Stimulated activated naive CD8-positive, alpha-beta T cell treated with anti-CD3 and anti-CD28 coated beads, Interleukin-15, amount 100 ng/mL, for 72 hours (primary cell): ENCODE measurements at regions not wholly inside any gene's neighbourhood (a gene's known extent, or its start where the extent isn't known, plus 50 kb on each side); places are given as distances from the start of the nearest gene placed in this dataset.
A peak's percentile ranks its signal among the peaks of the same experiment; 100 is the strongest.

Experiments used
- ATAC-seq: fragments of 150-1000 bp; cut with Tn5 transposase; 2 replicates; pipeline ENCODE4 v1.10.0; 2021; ENCODE audit warnings: mild to moderate bottlenecking, moderate library complexity
- DNase-seq, 2 donors: peaks; one replicate each; pipeline ENCODE4 v3.0.0; 2021 to 2022
- H3K27ac Mint-ChIP-seq, 2 donors: one replicate each; pipeline ENCODE4 v1.8.0; 2022; ENCODE audit warnings: mild to moderate bottlenecking in 2 of 2, mixed read lengths in 2 of 2, moderate library complexity in 2 of 2
- H3K27me3 Mint-ChIP-seq: one replicate; pipeline ENCODE4 v1.8.0; 2022; ENCODE audit warnings: mixed read lengths
- H3K4me1 Mint-ChIP-seq: one replicate; pipeline ENCODE4 v1.8.0; 2022; ENCODE audit warnings: mild to moderate bottlenecking, mixed read lengths
- H3K4me3 Mint-ChIP-seq, 2 donors: one replicate each; pipeline ENCODE4 v1.8.0; 2022; ENCODE audit warnings: mild to moderate bottlenecking in 2 of 2, mixed read lengths in 2 of 2, moderate library complexity in 1 of 2
- H3K9me3 Mint-ChIP-seq, 2 donors: one replicate each; pipeline ENCODE4 v1.8.0; 2022; ENCODE audit warnings: mixed read lengths in 2 of 2

DNA sequence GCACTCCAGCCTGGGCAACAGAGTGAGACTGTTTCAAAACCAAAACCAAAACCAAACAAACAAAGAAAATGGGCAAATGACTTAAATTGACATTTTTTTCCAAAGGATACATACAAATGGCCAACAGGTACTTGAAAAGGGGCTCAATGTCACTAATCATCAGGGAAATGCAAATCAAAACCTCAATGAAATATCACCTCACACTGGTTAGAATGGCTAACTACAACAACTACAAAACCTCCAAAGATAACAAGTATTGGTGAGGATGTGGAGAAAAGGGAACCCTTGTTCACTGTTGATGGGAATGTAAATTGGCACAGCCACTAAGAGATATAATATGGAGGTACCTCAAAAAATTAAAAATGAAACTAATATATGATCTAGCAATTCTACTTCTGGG, 213.2 kb upstream of the HS6ST1 start:
- Mint-ChIP-seq H3K27ac (no peak overlapping the region), H3K9me3 (no peaks in the 10 kb centered on the region), H3K27me3 (peaks cover 5% of the 10 kb centered on the region), H3K4me1 (peaks cover 6% of the 10 kb centered on the region), H3K4me3 (no peak overlapping the region)
- DNase-seq (no peak), ATAC-seq (no peak)

DNA sequence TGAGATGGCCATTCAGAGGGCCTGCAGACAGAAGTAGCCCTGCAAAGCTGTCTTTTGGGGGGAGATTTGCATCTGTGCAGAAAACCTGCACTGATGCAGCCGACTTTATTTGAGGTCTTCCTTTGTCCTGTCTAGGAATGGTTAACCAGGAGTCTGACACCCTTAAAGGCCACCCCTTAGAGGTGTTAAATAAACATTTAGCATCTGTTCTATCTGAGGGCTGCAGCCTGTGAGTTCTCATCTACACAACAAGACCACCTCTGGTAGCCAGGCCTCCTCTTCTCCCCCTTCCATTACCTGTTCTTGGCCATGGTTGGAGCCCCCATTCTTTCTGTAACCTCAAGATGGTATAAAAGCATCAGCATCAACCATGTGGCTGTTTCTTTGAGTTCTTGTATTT, 214.4 kb upstream of the HS6ST1 start:
- H3K9me3 Mint-ChIP-seq: no peaks in the 10 kb centered on the region
- peaks cover 10% of the 10 kb centered on the region for H3K27me3 Mint-ChIP-seq
- ATAC-seq (no peak), DNase-seq (no peak)
- no peak overlapping the region for H3K27ac Mint-ChIP-seq
- H3K4me1 Mint-ChIP-seq: peaks cover 13% of the 10 kb centered on the region
- H3K4me3 Mint-ChIP-seq: no peak overlapping the region

DNA sequence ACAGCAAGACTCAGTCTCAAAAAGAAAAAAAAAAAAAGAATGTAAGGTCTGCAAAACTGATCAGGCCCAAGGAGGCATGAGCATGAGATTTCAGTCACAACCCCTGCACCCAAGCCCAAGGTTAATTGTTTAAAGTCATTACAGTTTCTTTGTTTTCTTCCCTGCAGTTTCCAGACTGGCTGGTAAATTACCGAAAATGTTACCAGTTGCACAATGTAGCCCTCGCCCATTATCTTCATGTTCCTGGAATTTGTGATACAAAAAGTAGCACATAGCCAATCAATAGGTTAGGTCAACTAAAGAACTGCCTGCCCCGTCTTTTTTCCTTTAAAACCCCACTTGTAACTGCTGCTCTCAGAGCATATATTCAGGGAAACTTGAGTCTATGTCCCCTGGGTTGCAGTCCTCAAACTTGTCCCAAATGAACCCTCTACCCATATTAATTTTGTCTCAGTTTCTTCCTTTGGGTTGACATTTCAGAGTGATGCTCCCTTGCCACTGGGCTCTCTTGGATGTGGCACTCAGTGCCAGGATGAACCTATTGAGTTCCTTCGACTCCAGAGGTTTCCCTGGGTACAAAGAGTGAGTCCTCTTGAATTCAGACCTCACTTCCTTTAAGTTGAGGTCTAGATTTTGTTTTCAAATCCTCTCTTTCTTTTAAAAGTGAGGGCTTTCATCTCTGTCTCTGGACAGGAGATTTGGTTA, 216.2 kb upstream of the HS6ST1 start:
- ATAC-seq: no peak
- Mint-ChIP-seq H3K27ac (peak overlapping the region in 1 of 2 donors; percentile 72), H3K4me3 (no peak overlapping the region), H3K27me3 (peaks cover 10% of the 10 kb centered on the region), H3K9me3 (no peaks in the 10 kb centered on the region), H3K4me1 (peaks cover 13% of the 10 kb centered on the region)
- no peak for DNase-seq

DNA sequence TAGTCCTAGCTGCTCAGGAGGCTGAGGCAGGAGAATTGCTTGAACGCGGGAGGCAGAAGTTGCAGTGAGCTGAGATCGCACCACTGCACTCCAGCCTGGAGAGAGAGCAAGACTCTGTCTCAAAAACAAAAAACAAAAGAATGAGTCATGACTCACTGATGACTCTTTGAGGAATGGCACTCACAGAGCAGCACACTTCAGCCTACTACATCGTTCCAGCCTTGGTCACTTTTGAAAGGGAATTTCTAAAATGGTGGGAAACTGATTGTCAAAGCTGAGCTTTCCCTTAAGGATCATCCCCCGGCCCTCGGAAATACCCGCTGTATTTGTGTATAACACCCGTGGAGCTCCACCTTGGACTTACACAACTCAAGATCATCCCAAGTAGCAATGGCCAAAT, 217.3 kb upstream of the HS6ST1 start:
- Mint-ChIP-seq H3K4me1 (peaks cover 9% of the 10 kb centered on the region), H3K4me3 (no peak overlapping the region), H3K9me3 (no peaks in the 10 kb centered on the region), H3K27me3 (peaks cover 10% of the 10 kb centered on the region), H3K27ac (no peak overlapping the region)
- ATAC-seq: no peak
- DNase-seq: no peak

DNA sequence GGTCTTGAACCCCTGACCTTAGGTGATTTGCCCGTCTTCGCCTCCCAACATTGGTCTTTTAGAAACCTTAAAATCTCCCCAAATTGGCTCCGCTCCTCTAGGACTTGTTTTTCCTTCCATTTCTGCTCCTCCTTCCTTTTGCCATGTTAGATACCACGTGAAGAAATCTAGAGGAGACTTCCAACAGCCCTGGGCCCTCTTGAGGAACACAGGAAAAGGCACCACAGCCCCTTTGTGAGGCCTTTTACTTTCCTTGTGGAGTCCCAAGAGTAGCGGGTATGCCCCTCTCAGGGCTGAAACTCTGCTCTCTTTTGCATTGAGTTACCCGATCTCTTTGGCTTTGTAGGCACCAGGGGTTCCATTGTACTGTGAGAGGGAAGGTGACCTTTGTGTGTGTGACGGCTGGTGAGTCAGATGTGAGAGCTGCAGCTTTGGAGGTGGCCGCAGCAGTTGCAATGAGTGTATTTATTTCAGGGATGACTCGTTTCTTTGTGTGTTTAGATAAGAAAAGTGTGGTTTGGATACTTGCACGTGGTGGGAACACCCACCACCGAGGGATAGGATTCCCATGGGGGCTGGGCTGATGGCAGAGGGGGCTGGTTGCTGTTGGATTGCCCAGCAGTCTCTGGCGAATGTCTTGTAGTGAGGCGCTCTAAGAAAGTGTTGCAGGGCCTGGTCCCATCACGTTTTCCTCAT, 218.4 kb upstream of the HS6ST1 start:
- Mint-ChIP-seq H3K27me3 (peaks cover 10% of the 10 kb centered on the region), H3K9me3 (no peaks in the 10 kb centered on the region), H3K27ac (no peak overlapping the region), H3K4me1 (peaks cover 8% of the 10 kb centered on the region), H3K4me3 (no peak overlapping the region)
- peak in 1 of 2 donors; percentile 20 for DNase-seq
- ATAC-seq: peak; percentile 81

DNA sequence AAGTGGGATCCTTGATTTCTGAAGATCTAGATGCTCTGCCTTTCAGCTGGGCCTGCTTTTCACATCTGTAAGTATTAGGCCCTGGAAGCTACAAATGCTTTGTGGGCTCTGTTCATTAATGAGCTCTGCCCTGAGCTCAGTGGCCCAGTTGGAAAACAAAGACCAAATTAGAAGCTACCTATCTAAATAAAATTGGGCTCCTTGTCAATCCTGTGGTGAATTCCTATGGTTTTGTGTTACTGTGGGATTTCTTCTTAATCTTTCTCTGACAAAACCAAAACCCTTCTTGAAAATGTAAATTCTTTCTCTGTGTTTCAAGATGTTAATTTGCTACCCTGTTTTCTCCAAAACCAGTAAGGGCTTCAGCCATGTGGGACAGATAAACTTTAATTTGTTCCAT, 219.0 kb upstream of the HS6ST1 start:
- Mint-ChIP-seq H3K27me3 (peaks cover 10% of the 10 kb centered on the region), H3K4me1 (peaks cover 8% of the 10 kb centered on the region), H3K4me3 (no peak overlapping the region), H3K9me3 (no peaks in the 10 kb centered on the region), H3K27ac (peak overlapping the region in 1 of 2 donors; percentile 80)
- DNase-seq: no peak
- no peak for ATAC-seq

DNA sequence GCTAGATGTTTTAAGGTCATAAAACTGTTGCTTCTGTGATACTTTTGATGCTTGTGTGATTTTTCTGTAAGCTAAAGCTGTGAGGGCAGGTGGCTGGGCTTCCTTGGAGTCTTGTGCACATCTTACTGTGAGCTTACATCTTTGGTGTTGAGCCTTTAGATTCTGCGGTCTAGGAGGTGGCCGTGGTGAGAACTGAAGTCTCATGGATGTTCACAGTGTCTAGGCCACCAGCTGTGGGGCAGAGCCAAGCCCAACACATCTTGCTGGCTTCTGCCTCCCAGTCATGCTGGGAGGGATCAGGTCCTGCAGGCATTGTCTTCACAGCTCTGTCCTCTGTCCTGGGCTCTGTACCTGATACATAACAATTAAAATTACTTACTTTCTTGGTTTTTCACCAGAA, 219.7 kb upstream of the HS6ST1 start:
- DNase-seq (no peak), ATAC-seq (no peak)
- Mint-ChIP-seq H3K27me3 (peaks cover 10% of the 10 kb centered on the region), H3K9me3 (no peaks in the 10 kb centered on the region), H3K4me1 (peaks cover 8% of the 10 kb centered on the region), H3K4me3 (no peak overlapping the region), H3K27ac (no peak overlapping the region)

DNA sequence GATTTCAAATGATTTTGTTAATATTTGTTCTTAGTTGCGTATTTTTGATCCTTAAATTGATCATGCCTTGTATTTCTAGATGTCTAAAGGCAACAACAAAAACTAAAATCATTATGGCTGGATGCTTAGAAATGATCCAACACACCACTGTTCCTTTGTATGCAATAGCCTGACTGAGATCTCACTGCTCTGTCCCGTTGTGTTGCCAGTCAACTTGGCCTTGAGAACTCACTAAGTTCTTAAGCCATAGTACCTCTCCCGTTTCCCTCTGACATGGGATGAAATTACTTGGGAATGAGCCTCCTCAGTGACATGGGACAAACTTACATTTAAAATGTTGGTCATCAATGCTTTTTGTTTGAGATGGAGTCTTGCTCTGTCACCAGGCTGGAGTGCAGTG, 222.0 kb upstream of the HS6ST1 start:
- no peak overlapping the region for H3K27ac Mint-ChIP-seq
- peaks cover 10% of the 10 kb centered on the region for H3K27me3 Mint-ChIP-seq
- ATAC-seq (no peak), DNase-seq (no peak)
- peaks cover 8% of the 10 kb centered on the region for H3K4me1 Mint-ChIP-seq
- no peaks in the 10 kb centered on the region for H3K9me3 Mint-ChIP-seq
- no peak overlapping the region for H3K4me3 Mint-ChIP-seq

DNA sequence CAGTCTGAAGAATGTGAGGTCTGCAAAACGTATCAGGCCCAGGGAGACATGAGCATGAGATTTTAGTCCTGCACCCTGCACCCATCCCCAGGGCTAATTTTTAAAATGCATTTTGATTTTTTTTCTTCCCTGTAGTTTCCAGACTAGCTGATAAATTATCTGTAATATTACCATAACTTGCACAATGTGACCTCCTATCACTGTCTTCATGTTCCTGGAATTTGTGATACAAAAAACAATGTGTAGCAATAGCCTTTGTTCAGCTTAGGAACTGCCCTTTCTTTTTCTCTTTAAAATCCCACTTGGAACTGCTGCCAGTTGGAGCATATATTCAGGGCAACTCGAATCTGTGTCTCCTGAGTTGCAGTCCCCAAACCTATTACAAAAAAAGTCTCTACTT, 222.8 kb upstream of the HS6ST1 start:
- Mint-ChIP-seq H3K4me1 (peaks cover 8% of the 10 kb centered on the region), H3K27me3 (peaks cover 10% of the 10 kb centered on the region), H3K27ac (no peak overlapping the region), H3K4me3 (no peak overlapping the region), H3K9me3 (peaks cover 0 to 2% of the 10 kb centered on the region in 2 donors)
- DNase-seq: no peak
- no peak for ATAC-seq

DNA sequence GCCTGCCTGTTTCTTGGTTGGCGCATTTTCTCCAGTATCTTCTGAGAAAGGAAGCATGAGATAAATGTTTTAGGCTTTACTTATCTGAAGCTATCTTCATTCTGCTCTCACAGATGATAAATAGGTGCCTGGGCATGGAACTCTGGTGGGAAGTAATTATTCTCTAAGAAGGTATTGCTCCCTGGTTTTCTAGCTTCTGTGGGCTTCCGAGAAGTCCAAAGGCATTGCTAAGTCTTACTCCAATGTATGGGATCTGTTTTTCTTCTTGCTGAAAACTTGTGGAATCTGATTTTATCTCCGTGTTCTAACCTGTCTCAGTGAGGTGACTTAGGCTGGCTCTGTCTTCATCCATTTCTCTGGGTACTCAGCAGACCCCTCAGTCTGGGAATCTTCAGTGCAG, 224.4 kb upstream of the HS6ST1 start:
- DNase-seq (no peak), ATAC-seq (no peak)
- no peak overlapping the region for H3K27ac Mint-ChIP-seq
- H3K9me3 Mint-ChIP-seq: peaks cover 4 to 8% of the 10 kb centered on the region in 2 donors
- no peak overlapping the region for H3K4me3 Mint-ChIP-seq
- no peaks in the 10 kb centered on the region for H3K27me3 Mint-ChIP-seq
- H3K4me1 Mint-ChIP-seq: no peaks in the 10 kb centered on the region

DNA sequence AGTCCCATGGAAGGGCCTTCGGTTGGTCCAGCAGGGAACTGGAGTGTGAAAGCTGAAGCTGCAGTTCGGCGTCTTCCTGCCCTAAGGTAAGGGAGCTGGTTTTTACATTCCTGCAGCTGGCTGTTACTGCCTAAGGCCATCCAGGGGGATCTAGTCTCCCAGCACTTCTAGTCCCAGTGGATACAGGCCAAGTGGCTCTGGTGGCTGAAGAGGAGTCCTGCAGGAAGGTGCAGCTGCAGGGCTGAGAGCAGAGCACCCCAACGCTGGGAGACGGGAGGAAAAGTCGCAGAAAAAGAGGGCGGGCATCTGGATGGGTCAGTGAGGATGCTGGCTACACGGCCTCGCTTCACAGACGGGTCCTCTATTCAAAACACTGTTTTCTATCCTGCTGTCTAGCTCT, 225.0 kb upstream of the HS6ST1 start:
- Mint-ChIP-seq H3K4me3 (no peak overlapping the region), H3K9me3 (peaks cover 4 to 8% of the 10 kb centered on the region in 2 donors), H3K4me1 (no peaks in the 10 kb centered on the region), H3K27me3 (no peaks in the 10 kb centered on the region), H3K27ac (no peak overlapping the region)
- DNase-seq (no peak), ATAC-seq (no peak)

DNA sequence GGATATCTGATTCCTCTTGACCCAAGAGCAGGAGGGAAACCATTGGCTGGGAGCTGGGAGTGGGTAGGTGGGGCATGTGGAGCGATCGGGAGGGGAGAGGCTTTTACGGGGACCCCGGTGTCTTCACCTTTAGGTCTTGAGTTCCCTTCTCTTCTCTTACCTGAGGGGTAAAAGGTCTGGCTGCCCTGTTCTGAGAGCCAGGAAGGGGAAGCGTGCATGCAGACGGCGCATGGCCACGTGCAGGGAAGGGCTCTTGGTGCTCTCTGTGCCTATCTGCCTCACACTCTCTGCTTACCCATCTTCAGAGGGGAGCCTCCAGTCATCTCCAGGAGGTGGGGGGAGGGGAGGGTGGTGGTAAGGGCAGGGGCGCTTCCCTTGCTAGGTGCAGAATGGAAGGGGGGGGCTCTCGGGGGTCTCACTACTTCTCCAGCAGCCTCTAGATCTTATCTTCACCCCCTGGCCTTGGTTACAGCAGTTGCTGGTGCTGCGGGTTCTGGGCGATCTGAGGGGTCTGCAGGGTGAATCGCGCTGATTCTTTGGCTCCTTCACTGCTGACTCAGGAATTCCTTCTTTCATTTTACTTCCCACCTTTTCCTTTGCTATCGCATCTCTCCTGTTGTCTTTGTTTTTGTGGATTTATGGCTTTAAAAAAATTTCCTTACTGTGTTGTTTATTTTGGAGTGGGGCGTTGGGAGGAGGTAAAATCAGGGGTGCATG, 225.8 kb upstream of the HS6ST1 start:
- ATAC-seq: no peak
- Mint-ChIP-seq H3K9me3 (peaks cover 4 to 8% of the 10 kb centered on the region in 2 donors), H3K4me3 (no peak overlapping the region), H3K27ac (no peak overlapping the region), H3K27me3 (no peaks in the 10 kb centered on the region), H3K4me1 (no peaks in the 10 kb centered on the region)
- no peak for DNase-seq

DNA sequence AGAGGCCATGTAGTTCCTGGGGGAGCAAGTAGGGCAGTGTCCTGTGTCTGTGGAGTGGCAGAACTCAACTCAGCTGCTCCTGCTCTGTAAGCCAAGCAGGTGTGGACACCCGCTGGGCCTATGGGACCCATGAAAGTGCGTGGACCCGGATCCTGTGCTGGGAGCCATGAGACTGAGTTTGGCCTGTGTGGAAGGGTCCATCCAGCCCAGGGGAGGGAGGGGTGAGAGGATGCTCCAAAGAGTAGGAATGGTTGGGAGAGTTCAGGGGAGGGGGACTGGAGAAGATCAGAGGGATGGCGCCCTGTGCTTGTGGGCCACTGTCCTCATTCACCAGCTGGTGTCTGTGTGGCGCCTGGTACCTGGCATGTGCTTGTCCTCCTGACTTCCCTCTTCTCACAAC, 226.4 kb upstream of the HS6ST1 start:
- no peak for DNase-seq

DNA sequence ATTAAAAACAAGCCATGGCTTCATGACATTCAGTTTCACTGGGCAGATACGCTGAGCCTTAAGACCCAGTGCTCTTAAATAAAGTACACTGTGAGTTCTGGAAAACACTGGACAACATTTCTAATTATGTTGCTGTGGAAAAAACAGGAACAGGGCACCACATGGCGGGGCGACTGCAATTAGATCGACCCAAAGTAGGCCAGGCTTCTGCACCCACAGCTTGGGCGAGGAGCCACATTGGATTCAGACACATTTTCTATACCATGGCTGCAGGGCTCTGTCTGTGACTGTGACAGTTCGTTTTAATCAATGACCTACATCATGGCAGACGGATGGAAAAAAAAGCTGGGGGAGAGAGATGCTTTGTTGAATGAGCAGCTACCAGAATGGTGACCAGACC, 227.2 kb upstream of the HS6ST1 start:
- H3K9me3 Mint-ChIP-seq: peaks cover 4 to 8% of the 10 kb centered on the region in 2 donors
- H3K4me1 Mint-ChIP-seq: no peaks in the 10 kb centered on the region
- H3K27ac Mint-ChIP-seq: no peak overlapping the region
- ATAC-seq (no peak), DNase-seq (no peak)
- no peaks in the 10 kb centered on the region for H3K27me3 Mint-ChIP-seq
- no peak overlapping the region for H3K4me3 Mint-ChIP-seq

More for the DNA sequence above, 226.4 kb upstream of the HS6ST1 start:
- H3K27me3 Mint-ChIP-seq: no peaks in the 10 kb centered on the region
- no peak for ATAC-seq
- H3K4me1 Mint-ChIP-seq: no peaks in the 10 kb centered on the region
- H3K4me3 Mint-ChIP-seq: no peak overlapping the region
- H3K27ac Mint-ChIP-seq: peak overlapping the region in 1 of 2 donors; percentile 33
- H3K9me3 Mint-ChIP-seq: peaks cover 4 to 8% of the 10 kb centered on the region in 2 donors

DNA sequence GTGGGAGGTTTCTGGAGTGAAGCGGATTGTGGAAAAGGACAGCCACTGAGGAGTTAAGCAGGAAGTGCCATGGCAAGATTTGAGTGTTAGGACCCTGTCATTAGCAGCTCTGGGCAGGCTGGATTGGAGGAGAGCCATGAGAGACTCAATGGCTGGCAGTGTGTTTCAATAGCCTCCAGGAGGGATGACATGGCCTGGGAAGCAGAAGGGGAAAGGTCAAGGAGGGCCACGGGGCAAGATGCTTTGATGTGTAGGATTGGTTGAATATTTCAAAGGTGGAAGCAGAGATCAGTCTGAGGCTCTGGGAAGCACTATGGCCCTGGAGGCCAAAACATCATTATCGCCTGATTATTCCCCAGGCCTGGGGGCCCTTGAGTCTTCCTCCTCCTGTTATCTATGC, 229.0 kb upstream of the HS6ST1 start:
- DNase-seq (no peak), ATAC-seq (no peak)
- no peak overlapping the region for H3K27ac Mint-ChIP-seq
- H3K4me1 Mint-ChIP-seq: no peaks in the 10 kb centered on the region
- H3K9me3 Mint-ChIP-seq: peaks cover 4 to 8% of the 10 kb centered on the region in 2 donors
- no peaks in the 10 kb centered on the region for H3K27me3 Mint-ChIP-seq
- no peak overlapping the region for H3K4me3 Mint-ChIP-seq

DNA sequence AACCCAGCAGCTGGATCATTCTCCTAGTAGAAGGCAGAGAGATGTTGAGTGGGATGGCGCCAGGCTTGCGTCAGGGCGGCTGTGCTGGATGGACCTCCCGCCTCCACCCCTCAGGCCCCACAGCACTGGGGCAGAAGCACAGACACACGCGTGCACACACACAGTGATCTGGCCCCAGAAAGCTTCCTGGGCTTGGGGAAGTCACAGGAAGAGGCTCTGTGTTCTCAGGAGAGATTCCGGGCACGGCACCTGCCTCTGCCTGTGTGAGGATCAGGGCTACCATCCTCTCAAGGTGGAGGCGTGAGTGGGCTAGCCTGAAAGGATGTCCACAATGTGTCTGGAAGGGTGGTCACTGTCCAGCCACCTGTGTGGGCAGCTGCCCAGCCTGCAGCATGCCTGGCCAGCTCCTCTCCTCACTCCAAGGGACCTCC, 229.8 kb upstream of the HS6ST1 start:
- H3K4me3 Mint-ChIP-seq: no peak overlapping the region
- ATAC-seq: no peak
- H3K9me3 Mint-ChIP-seq: peaks cover 4 to 8% of the 10 kb centered on the region in 2 donors
- no peak for DNase-seq
- H3K27me3 Mint-ChIP-seq: no peaks in the 10 kb centered on the region
- H3K27ac Mint-ChIP-seq: no peak overlapping the region
- H3K4me1 Mint-ChIP-seq: no peaks in the 10 kb centered on the region
